NT2/D1 (cell line): ENCODE measurements at regions not wholly inside any gene's neighbourhood (a gene's known extent, or its start where the extent isn't known, plus 50 kb on each side); places are given as distances from the start of the nearest gene placed in this dataset.

Experiments
- SUZ12 ChIP-seq: IDR thresholded peaks from 2 replicates; pipeline ENCODE4 v1.6.1; 2011; ENCODE audit not compliant: insufficient read length, insufficient read depth; ENCODE audit errors: extremely low read depth
- YY1 ChIP-seq: IDR thresholded peaks from 2 replicates; pipeline ENCODE4 v1.6.1; 2011; ENCODE audit not compliant: insufficient read length, insufficient read depth

- TF ChIP-seq YY1 (no peak), SUZ12 (no peak)
Measured at GRCh38 chr6:82629921-82630320, 266.3 kb downstream of the TPBG start.
